ENCODE measurements at regions not wholly inside any gene's neighbourhood (a gene's known extent, or its start where the extent isn't known, plus 50 kb on each side); places are given as distances from the start of the nearest gene placed in this dataset.

DNA sequence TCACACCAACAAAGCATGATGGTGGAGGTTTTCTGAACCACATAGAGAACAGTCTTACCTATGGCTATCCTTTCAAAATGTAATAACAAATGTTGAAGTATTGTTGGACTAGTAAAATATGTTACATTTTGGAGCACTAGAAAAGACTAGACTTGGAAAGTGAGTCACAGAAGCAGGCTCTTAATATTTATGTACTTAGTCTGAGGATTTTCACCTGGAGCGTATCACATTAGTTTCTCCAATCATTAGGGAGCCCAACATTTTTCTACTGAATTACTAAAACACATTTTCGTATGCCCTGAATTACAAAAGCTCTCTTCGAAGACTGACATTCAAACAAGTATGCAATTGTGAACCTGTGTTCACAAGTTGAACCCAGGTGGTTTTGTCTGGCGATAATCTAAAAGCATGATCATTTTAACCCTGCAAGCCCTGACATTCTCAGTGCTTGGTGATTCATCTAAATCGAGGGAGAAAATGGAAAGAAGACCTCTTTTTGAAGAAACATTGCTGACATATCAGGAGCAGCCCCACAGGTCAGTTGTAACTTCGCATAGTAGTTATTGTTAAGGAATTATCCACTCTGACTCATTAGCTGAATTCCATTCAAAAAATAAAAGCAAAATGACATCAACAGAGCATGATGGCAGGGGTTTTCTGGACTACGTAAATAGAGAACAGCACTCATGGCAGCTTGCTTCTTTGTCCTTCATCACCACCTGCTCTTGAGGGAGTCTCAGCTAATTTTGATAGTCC, 679.8 kb upstream of the NECTIN3 start:
- no peak overlapping the region for H3K27ac ChIP-seq
- TF ChIP-seq, protein P1, sequence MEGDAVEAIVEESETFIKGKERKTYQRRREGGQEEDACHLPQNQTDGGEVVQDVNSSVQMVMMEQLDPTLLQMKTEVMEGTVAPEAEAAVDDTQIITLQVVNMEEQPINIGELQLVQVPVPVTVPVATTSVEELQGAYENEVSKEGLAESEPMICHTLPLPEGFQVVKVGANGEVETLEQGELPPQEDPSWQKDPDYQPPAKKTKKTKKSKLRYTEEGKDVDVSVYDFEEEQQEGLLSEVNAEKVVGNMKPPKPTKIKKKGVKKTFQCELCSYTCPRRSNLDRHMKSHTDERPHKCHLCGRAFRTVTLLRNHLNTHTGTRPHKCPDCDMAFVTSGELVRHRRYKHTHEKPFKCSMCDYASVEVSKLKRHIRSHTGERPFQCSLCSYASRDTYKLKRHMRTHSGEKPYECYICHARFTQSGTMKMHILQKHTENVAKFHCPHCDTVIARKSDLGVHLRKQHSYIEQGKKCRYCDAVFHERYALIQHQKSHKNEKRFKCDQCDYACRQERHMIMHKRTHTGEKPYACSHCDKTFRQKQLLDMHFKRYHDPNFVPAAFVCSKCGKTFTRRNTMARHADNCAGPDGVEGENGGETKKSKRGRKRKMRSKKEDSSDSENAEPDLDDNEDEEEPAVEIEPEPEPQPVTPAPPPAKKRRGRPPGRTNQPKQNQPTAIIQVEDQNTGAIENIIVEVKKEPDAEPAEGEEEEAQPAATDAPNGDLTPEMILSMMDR (conservative IDR thresholded peaks at IDR 0.05), result no peak
- TF ChIP-seq ZFX (IDR thresholded peaks at IDR 0.05), result no peak

DNA sequence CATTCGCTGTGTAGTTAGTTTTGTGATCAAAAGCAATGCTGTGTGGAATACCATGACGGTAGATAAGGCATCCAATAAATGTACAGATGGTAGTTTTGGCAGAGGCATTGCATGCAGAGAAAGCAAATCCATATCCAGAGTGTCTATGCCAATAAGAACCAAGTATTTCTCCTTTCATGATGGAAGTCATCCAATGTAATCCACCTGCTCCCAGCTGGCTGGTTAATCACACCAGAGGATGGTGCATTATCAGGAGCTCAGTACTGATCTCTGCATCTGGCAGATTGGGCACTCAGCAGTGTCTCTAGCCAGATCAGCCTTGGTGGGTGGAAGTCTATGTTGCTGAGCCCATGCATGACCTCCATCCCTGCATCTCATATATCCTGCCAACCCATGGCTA, 677.7 kb upstream of the NECTIN3 start:
- TF ChIP-seq ZFX (IDR thresholded peaks at IDR 0.05), result no peak
- TF ChIP-seq, protein P1 (conservative IDR thresholded peaks at IDR 0.05), result no peak
- H3K27ac ChIP-seq, result no peak overlapping the region

DNA sequence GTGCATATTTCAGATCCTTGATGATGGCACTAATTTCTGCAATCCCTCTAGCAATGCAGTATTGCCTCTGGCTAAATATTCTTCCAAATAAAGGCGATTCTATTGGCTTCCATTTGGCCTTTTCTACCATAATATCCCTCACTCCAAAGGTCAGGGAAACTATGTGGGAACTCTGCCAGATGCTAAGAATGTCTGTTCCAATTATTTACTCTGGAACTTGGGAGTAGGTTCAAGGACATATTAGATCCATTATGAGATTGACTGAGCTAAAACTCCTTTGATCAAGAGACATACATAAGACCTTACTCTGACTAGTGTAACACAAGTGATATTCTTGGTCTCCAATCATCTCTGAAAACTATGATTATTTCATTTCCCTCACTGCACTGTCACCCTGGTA, 674.5 kb upstream of the NECTIN3 start:
- TF ChIP-seq ZFX (IDR thresholded peaks at IDR 0.05), result no peak
- TF ChIP-seq, protein P1 (conservative IDR thresholded peaks at IDR 0.05), result no peak
- no peak overlapping the region for H3K27ac ChIP-seq

DNA sequence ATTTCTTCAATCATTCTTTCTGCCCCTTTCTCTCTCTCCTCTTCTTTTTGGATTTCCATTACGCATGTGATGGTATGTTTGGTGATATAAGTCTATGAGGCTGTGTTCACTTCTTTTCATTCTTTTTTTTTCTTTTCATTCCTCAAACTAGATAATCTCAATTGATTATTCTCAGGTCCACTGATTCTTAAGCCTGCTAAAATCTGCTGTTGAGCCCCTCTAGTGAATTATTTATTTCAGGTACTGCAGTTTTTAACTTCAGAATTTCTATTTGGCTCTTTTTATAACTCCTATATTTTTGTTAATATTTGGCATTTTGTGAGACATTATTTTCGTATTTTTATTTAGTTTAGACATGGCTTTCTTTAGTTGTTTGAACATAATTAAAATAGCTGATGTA, 671.3 kb upstream of the NECTIN3 start:
- H3K27ac ChIP-seq, result no peak overlapping the region
- TF ChIP-seq, protein P1 (conservative IDR thresholded peaks at IDR 0.05), result no peak
- no peak for TF ChIP-seq ZFX (IDR thresholded peaks at IDR 0.05)

DNA sequence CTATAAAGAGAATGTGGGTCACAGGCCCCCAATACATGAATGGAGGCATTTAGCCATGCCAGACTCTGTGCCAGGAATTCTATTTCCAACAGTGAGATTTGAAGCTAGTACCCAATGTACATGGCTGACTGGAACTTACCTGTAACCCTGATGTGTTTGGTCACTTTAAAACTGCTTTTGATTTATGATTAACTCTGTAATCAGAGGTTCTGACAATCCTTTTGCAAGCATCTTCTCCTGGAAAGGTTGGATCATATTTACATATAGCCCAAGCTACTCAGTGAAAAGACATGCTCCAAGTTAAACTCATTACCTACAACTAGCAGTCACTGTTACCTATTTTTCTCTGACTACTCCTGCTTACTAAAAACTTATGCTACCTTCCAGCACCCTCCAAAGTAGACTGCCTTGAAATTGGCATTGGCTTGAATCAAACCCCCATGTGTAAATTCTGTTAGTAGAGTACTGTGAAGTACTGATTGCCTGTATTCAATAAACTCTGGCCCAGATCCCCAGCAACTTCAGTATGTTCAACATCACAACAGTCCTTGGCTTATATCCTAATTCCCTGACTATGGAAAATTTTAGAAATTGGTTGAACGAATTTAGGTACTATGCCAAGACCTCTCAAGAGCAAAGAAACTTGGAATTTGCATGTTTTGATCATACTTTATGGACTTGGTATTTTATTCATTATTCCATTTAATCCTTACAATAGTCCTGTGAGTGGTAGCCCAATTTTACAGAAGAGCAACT, 665.6 kb upstream of the NECTIN3 start:
- no peak overlapping the region for H3K27ac ChIP-seq
- TF ChIP-seq ZFX (IDR thresholded peaks at IDR 0.05), result no peak
- TF ChIP-seq, protein P1 (conservative IDR thresholded peaks at IDR 0.05), result no peak

DNA sequence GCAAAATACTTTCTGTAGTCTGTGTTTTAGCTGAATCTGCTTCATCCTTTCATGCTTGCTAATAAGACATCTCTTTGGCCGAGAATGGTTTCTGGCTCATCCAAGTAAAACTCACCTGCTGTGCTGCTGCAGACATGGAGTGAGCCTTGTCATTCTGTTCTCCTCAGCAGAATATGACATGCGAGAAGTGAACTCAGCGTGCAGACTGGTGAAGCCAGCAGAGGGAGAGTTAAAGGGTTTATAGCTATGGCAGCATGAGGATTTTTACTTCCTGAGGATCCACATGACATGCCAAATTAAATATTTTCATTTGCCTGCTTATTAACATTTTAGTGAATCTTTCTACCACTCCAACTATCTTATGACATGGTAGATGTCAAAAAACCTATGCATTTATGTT, 658.4 kb upstream of the NECTIN3 start:
- H3K27ac ChIP-seq, result no peak overlapping the region
- TF ChIP-seq, protein P1 (conservative IDR thresholded peaks at IDR 0.05), result no peak
- no peak for TF ChIP-seq ZFX (IDR thresholded peaks at IDR 0.05)
